ENCODE measurements at regions not wholly inside any gene's neighbourhood (a gene's known extent, or its start where the extent isn't known, plus 50 kb on each side); places are given as distances from the start of the nearest gene placed in this dataset.

GRCh38 chr16:77068402-77068801 lies 122.6 kb upstream of the MON1B start:
- TF ChIP-seq ESRRG (CRISPR knock-in tag; IDR thresholded peaks at IDR 0.05) (no peak), TCF4 (CRISPR knock-in tag; IDR thresholded peaks at IDR 0.05; ENCODE audit: borderline replicate concordance) (no peak), POU6F1 (CRISPR knock-in tag; IDR thresholded peaks at IDR 0.05; ENCODE audit: borderline replicate concordance, low read depth) (no peak), TSHZ2 (CRISPR knock-in tag; IDR thresholded peaks at IDR 0.05) (no peak), CSDC2 (CRISPR knock-in tag; IDR thresholded peaks at IDR 0.05) (no peak), RARB (CRISPR knock-in tag; IDR thresholded peaks at IDR 0.05) (no peak), PPARA (CRISPR knock-in tag; IDR thresholded peaks at IDR 0.05; ENCODE audit: borderline replicate concordance) (no peak), SNAI2 (CRISPR knock-in tag; IDR thresholded peaks at IDR 0.05) (no peak), PATZ1 (CRISPR knock-in tag; IDR thresholded peaks at IDR 0.05; ENCODE audit: borderline replicate concordance) (no peak), GLIS3 (CRISPR knock-in tag; IDR thresholded peaks at IDR 0.05) (no peak), ZFP30 (CRISPR knock-in tag; IDR thresholded peaks at IDR 0.05) (no peak), ZNF70 (CRISPR knock-in tag; IDR thresholded peaks at IDR 0.05) (no peak)
- no peak for ATAC-seq

GRCh38 chr16:77069929-77070328 lies 121.1 kb upstream of the MON1B start:
- no peak for ATAC-seq
- TF ChIP-seq ZFP30 (CRISPR knock-in tag; IDR thresholded peaks at IDR 0.05) (no peak), TCF4 (CRISPR knock-in tag; IDR thresholded peaks at IDR 0.05; ENCODE audit: borderline replicate concordance) (no peak), ZC3H10 (CRISPR knock-in tag; IDR thresholded peaks at IDR 0.05) (no peak), OSR1 (CRISPR knock-in tag; IDR thresholded peaks at IDR 0.05) (no peak), TOX (CRISPR knock-in tag; IDR thresholded peaks at IDR 0.05; ENCODE audit: borderline replicate concordance) (no peak), TSHZ2 (CRISPR knock-in tag; IDR thresholded peaks at IDR 0.05) (no peak), ZNF565 (CRISPR knock-in tag; conservative IDR thresholded peaks at IDR 0.05; ENCODE audit: low read depth) (no peak), ESRRG (CRISPR knock-in tag; IDR thresholded peaks at IDR 0.05) (no peak), ARNTL (CRISPR knock-in tag; IDR thresholded peaks at IDR 0.05; ENCODE audit: borderline replicate concordance, low read depth) (no peak), PATZ1 (CRISPR knock-in tag; IDR thresholded peaks at IDR 0.05; ENCODE audit: borderline replicate concordance) (no peak), ZNF8 (CRISPR knock-in tag; IDR thresholded peaks at IDR 0.05) (no peak), SNAI2 (CRISPR knock-in tag; IDR thresholded peaks at IDR 0.05) (no peak), ZNF70 (CRISPR knock-in tag; IDR thresholded peaks at IDR 0.05) (no peak)

GRCh38 chr16:77070683-77071082 lies 120.3 kb upstream of the MON1B start:
- TF ChIP-seq PPARA (CRISPR knock-in tag; IDR thresholded peaks at IDR 0.05; ENCODE audit: borderline replicate concordance) (no peak), BACH2 (CRISPR knock-in tag; IDR thresholded peaks at IDR 0.05; ENCODE audit: borderline replicate concordance) (no peak), PATZ1 (CRISPR knock-in tag; IDR thresholded peaks at IDR 0.05; ENCODE audit: borderline replicate concordance) (no peak), ZFP3 (CRISPR knock-in tag; IDR thresholded peaks at IDR 0.05) (no peak), ARNTL (CRISPR knock-in tag; IDR thresholded peaks at IDR 0.05; ENCODE audit: borderline replicate concordance, low read depth) (no peak), RARB (CRISPR knock-in tag; IDR thresholded peaks at IDR 0.05) (no peak), POU6F1 (CRISPR knock-in tag; IDR thresholded peaks at IDR 0.05; ENCODE audit: borderline replicate concordance, low read depth) (no peak)
- no peak for ATAC-seq

Measured in SK-N-SH treated with all-trans-retinoic acid at 6 μM for 48 hours (cell line).